Anterior cingulate cortex (tissue), 58 donors: ENCODE measurements at regions not wholly inside any gene's neighbourhood (a gene's known extent, or its start where the extent isn't known, plus 50 kb on each side); places are given as distances from the start of the nearest gene placed in this dataset.

Experiments used
- DNase-seq, 58 donors: peaks; one replicate each; lab custom pipeline; 2025; lab: John Stamatoyannopoulos, UW

- peak in 1 of 58 donors; percentile 2 for DNase-seq
Observed at GRCh38 chr9:86893811-86894490, 53.4 kb downstream of the GAS1 start.

- DNase-seq: no peak
Observed at GRCh38 chr9:86892576-86892975, 54.7 kb downstream of the GAS1 start.

- no peak for DNase-seq
Observed at GRCh38 chr9:86891886-86892437, 55.3 kb downstream of the GAS1 start.

- DNase-seq: no peak
Observed at GRCh38 chr9:86891091-86891490, 56.2 kb downstream of the GAS1 start.

- no peak for DNase-seq
Observed at GRCh38 chr9:86885232-86885631, 62.1 kb downstream of the GAS1 start.

- DNase-seq: no peak
Observed at GRCh38 chr9:86876621-86877196, 70.6 kb downstream of the GAS1 start.

GRCh38 chr9:86868616-86869015 is 78.7 kb downstream of the GAS1 start:
- no peak for DNase-seq

GRCh38 chr9:86867804-86868313 is 79.4 kb downstream of the GAS1 start:
- DNase-seq: peak in 13 of 58 donors; percentile 1 to 26 (median 6)

GRCh38 chr9:86865952-86866351 is 81.4 kb downstream of the GAS1 start:
- DNase-seq: no peak

GRCh38 chr9:86860006-86860405 is 87.3 kb downstream of the GAS1 start:
- DNase-seq: no peak

- no peak for DNase-seq
Observed at GRCh38 chr9:86859056-86859455, 88.2 kb downstream of the GAS1 start.

GRCh38 chr9:86858009-86858408 is 89.3 kb downstream of the GAS1 start:
- no peak for DNase-seq

- no peak for DNase-seq
Observed at GRCh38 chr9:86856259-86856658, 91.0 kb downstream of the GAS1 start.

- no peak for DNase-seq
Observed at GRCh38 chr9:86854898-86855523, 92.3 kb downstream of the GAS1 start.

GRCh38 chr9:86846656-86847055 is 100.7 kb downstream of the GAS1 start:
- no peak for DNase-seq

- DNase-seq: no peak
Observed at GRCh38 chr9:86843206-86843605, 104.1 kb downstream of the GAS1 start.

- no peak for DNase-seq
Observed at GRCh38 chr9:86842573-86842972, 104.7 kb downstream of the GAS1 start.

GRCh38 chr9:86839522-86839921 is 107.8 kb downstream of the GAS1 start:
- DNase-seq: no peak

GRCh38 chr9:86838519-86839497 is 108.5 kb downstream of the GAS1 start:
- no peak for DNase-seq

- DNase-seq: no peak
Observed at GRCh38 chr9:86837345-86837744, 110.0 kb downstream of the GAS1 start.
